ENCODE measurements at regions not wholly inside any gene's neighbourhood (a gene's known extent, or its start where the extent isn't known, plus 50 kb on each side); places are given as distances from the start of the nearest gene placed in this dataset.

GRCh38 chr7:52119537-52119936, 802.9 kb upstream of the COBL start:
- no peak for DNase-seq

DNA sequence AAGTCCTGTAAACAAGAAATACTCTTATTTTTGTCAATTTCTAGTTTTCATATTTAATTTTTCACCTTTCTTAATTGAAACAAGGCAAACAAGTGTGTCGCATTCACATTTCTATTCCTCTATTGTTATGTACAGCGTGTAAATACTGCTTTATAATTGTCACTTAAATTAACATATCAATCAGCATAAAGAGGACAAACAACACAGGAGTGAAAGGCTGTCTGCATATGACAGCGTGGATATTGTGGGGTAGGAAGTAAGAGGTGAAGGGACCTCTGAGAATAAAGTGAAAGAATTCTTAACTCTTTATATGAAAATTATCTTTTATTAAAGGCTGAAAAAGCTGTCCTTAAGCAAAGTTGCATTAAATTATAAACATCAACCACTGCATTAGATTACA, 797.9 kb upstream of the COBL start:
- no peak for DNase-seq

- DNase-seq = no peak
These were observed 797.4 kb upstream of the COBL start for GRCh38 chr7:52114056-52114455.

GRCh38 chr7:52107355-52107754, 790.7 kb upstream of the COBL start:
- DNase-seq = no peak

- no peak for DNase-seq
These were observed 779.3 kb upstream of the COBL start for GRCh38 chr7:52095861-52096260.

- DNase-seq = no peak
These were observed 775.4 kb upstream of the COBL start for GRCh38 chr7:52091996-52092395.

DNA sequence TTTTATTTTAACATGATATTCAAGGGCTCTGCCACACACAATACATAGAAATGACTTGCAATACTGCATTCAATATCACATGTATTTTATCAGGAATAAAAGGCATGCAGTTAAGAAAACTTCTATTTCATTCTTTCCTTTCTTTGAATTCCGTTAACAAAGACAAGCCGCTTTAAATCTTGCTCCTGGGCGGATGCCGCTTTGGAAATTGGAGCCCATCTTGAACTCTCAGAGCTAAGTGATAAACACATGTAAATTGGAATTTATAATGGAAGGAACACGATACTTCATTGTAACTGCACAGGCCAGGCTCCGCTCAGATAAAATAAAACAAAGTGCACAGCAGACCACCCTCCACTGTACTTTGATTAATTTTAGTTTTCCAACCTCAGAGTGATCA, 774.5 kb upstream of the COBL start:
- no peak for DNase-seq

DNA sequence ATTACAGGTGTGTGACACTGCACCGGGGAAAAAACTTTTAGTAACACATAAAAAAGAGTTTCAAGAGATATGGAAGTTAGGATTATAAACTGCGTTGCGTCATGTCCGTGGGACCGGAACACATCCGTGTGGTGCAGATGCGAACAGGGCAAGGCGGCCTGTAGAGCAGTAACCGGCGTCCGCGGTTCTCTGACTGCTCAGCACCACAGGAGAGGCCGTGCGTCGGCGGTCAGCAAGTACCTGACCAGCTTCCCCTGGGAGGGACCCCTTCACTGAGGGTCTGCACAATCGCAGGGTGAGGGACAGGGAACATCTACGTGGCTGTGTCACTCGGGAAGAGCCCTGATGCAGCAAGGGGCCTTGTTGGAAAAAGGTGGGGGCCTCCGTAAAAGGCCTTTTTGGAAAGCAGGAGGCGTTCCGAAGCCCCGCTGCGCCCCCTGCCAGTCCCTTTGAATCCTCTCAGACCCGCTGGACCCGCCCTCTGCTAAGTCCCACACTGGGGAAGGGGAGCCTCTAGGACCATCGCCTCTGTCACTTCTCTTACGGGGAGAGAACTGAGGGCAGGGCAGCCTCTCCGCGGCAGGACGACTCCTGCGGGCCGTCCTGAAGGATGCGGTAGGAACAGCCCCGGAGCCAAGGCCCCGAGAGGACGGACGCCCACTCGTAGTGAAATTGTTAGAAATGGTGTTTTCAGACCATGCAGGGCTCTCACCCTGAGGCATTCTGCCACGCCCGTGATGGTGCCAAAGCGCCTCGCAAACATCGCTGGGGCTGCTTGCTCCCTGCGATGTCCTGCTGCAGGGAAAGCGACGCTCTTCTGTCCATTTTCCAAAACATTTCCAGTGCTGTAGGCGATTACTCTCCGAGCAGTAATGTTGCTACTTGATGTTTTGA, 771.6 kb upstream of the COBL start:
- no peak for DNase-seq

DNA sequence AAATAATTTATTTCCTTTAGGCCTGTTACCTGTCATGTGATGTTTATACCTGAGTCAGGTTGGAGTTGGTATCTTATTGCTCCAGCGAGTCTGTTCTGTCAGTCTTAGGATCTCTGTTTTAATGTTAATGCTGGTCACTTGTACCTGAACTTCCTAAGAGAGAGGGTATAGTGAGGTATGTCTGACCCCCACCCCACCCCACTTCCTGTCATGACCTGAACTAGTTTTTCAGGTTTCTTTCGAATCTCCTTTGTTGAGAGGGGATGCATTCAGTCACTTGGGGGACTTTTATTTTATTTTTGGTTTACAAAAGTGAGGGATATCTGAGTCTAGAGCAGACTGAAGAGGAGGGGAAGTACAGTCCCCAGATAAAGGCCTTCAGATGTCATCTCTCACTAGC, 769.0 kb upstream of the COBL start:
- DNase-seq = no peak

GRCh38 chr7:52080493-52080892, 763.9 kb upstream of the COBL start:
- no peak for DNase-seq

DNA sequence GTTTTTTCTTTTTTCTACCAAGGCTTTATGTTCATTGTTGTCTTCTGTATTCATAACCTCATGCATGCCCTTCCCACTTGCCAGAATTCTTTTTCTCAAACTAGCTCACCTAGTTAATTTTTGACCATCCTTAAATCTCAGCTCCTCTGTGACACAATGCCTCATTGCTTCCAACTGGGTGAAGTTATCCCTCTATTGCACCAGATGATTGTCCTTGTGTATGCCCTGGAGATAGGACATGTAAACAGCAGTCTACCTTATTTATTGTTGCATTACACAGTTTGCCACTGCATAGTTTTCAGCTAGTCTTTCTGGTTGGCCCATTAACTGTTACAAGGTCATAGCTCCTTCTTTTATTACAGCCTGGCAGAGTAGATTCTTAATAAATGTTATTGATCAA, 763.1 kb upstream of the COBL start:
- DNase-seq = no peak

DNA sequence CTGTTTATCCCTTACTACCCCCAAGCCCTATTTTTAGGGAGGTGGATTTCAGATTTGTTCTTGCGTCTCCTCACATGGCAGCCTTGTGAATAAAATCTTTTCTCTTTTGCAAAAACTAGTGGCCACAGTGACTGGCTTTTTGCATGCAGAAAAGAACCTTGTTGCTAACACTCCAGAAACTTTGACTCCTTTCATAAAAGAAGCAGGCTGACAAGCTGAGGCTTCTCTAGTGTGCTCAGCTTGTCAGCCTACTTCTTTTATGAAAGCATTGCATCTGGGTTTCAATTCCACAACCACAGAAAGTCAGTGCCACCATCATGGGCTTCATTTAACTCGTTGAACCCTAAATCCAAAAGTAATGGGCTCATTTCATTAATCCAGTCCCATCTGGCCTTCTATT, 761.0 kb upstream of the COBL start:
- DNase-seq = no peak

GRCh38 chr7:52074912-52075311, 758.3 kb upstream of the COBL start:
- DNase-seq = no peak

DNA sequence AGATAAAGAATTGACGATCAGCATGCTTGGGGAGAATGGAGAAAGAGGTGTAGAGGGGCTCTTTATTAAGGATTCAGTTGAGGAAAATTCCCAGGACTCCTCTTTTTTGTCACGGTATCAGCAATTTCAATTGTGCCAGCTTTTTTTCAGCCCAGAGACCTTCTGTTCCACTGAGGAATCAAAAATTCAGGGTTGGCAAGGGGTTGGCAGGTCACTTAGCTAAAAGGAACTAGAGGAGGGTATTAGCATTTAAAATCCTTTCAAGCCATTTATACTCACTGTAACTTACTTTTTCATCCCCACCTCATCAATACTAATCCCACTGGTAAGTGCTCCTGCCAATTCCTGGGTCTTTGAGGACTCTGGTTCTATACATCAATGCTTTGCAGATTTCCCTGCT, 757.5 kb upstream of the COBL start:
- no peak for DNase-seq

GRCh38 chr7:52071744-52072143, 755.1 kb upstream of the COBL start:
- DNase-seq = no peak

DNA sequence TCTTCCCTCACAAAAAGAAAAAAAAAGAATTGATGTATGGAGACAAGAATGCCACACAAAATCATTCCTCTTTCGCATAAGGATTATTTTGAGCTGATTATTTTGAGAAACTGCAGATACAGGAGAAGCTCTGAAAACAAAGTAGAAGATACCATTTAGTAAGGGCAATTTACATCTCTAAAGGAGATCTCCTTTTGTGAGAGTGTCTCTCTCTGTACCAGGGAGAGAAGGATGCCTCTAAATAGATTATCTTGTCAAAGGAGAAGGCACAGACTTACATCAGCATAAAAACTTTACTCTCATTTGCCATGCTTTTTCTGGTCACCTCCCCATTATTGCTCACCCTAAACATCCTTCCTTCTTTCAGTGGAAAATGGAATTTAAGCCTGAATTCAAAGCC, 747.9 kb upstream of the COBL start:
- no peak for DNase-seq

- no peak for DNase-seq
These were observed 745.1 kb upstream of the COBL start for GRCh38 chr7:52061666-52062065.

DNA sequence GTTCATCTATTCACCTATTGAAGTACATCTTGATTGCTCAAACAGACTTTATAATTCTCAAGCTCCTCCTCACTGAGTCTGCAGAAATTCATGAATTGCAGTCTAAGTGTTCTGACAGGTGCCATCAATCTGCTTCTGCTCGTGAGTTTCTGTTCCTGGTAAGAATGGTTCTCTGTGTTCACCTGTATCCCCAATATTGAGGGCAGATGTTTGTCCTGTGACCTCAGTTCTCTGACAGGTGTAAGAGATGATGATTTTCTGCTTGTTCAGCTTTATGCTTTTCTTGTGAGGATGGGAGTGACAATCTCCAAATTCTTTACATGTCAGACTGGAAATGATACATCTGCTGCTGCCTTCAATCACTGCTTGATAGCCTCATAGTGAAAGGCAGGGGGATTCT, 736.9 kb upstream of the COBL start:
- DNase-seq = no peak

GRCh38 chr7:52030722-52031121, 714.1 kb upstream of the COBL start:
- no peak for DNase-seq

- DNase-seq = no peak
These were observed 709.5 kb upstream of the COBL start for GRCh38 chr7:52026140-52026539.

DNA sequence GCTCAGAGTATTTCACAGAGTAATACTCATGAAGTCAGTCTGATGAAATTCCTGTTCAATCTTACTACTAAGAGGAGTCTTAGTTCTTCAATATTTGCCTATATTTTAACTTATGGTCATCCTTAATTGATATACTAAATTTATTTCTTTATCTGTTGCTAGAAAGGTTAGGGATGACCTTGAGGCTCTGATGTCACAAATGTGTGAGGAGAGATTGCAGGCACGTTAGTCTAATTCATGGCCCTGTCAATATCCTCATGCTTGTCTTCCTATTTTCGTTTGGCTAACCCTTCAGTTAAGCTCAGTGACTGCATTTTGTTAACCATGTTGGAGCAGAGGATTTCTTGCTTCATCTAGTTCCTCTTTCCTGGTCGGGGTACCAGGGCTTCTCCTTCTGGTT, 704.7 kb upstream of the COBL start:
- no peak for DNase-seq

DNA sequence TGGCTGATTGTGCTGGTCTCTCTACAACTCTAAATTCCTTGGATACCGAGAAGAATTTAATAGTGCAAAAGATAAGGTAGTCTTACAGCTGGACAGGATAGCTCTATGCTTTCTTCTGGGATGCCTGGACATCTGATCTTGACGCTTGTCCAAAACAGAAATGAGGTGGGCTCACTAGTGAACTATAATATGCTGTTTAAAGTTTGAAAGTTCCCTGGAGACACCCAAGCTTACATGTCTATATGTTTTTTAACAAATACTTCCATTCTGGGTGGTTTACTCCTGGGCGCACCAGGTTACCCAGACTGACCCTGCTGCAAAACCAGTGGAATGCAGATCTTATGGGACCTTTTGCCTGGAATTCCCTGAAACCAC, 702.1 kb upstream of the COBL start:
- no peak for DNase-seq

DNA sequence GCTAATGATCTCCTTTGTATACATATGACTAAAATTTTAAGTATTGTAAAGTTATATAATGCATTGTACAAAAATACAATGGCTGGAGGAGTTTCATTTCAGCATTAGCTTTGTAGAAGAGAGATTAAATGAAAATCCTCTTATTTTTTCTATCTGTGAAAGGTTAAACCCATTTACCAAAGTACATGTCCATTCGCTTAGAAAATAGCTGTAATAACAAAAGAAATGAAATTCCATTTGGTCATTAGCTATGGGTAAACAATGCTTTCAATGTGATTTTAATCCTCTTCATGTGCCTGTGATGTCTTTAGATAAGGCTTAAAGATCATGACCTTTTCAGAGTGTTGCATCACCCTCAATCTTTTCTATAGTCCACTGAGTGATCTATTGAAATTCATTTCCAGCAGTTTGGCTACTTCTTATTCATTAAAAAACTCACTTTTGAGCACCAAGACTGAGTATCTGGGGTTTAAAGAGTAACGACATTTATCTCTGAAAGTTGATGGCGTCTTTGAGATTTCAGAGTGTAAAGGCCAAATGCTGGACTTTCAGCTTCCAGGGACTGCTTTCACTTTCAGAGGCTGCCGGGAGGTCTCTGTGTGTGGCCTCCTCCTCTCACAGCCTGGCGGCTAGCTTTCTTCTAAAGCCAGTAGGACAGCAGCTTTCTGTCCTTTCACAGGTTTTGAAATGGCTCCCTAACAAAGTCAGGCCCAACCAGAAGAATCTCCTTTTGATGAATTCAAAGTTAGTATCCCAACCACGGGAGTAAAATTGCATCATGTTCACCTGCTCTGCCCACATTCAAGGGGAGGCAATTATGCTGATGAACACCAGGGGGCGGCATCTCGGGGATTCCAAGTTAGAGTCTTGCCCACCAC, 701.4 kb upstream of the COBL start:
- no peak for DNase-seq

GRCh38 chr7:52009181-52009580, 692.6 kb upstream of the COBL start:
- DNase-seq = no peak
